ENCODE measurements at regions not wholly inside any gene's neighbourhood (a gene's known extent, or its start where the extent isn't known, plus 50 kb on each side); places are given as distances from the start of the nearest gene placed in this dataset.
"Not testable (repeated sequence)": the region's sequence is repeated elsewhere in the genome, so short reads cannot be mapped to it uniquely, and the experiment has no call there.

DNA sequence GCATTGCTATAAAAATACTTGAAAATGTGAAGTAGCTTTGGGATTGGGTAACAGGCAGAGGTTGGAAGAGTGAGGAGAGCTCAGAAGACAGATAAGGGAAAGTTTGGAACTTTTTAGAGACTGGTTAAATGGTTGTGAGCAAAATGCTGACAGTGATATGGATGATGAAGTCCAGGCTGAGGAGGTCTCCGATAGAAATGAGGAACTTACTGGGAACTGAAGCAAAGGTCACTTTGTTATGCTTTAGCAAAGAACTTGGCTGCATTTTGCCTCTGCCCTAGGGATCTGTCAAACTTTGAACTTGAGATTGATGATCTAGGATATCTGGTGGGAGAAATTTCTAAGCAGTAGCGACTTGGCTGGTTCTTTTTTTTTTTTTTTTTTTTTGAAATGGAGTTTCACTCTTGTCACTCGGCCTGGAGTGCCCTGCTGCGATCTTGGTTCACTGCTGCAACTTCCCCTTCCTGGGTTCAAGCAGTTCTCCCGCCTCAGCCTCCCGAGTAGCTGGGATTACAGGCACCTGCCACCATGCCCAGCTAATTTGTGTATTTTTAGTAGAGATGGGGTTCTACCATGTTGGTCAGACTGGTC, 998.9 kb downstream of the TLE1 start:
- no peak for DNase-seq

DNA sequence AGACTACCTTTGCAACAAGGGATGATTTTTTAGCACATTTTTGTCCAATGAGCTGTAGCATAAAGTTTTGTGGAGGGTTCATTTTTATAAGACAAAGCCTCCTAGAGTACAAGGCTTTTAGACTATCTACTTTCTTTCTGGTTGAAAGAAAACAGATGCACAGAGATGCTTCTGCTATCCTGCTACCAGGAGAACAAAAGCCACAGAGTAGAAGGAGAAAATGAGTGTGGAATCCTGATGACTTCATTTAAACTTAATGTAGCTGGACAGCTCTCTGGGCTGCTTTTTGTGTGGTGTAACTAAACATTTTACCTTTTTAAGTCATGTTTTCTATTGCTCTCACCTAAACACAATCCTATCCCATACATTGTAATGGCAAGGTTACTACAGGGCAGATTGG, 1009.4 kb downstream of the TLE1 start:
- no peak for DNase-seq

DNA sequence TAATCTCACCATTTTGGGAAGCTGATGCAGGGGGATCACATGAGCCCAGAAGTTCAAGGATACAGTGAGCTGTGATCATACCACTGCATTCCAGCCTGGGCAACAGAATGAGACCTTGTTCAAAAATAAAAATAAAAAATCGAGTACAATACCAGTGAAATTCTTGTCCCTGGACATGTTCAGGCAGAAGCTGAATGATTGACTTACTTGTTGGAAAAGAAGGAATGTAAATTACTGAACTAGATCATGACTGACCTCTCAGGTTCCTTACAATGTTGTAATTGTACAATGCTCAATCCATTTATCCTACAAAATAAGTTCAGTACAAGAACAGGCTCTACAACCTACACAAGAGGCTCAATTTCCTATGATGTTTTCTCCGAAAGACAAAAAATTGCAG, 1010.4 kb downstream of the TLE1 start:
- DNase-seq = no peak

DNA sequence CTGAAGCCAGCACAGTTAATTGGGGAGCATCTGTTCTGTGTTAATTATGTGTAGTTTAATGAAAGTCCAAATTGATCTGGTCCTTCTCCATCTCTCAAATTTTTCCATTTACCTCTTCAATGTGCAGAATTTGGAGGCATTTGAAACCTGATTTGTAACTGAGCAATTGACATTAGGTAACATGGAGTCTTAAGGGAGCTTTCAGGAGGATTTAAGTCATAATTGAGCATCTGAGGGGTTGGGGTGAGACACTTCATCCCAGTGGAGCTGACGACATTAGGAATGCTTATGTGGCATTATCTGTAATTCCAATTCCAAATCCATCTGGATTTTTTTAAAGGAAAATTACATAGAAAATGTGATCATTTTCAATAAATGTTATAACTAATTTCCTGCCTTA, 1015.9 kb downstream of the TLE1 start:
- no peak for DNase-seq

DNA sequence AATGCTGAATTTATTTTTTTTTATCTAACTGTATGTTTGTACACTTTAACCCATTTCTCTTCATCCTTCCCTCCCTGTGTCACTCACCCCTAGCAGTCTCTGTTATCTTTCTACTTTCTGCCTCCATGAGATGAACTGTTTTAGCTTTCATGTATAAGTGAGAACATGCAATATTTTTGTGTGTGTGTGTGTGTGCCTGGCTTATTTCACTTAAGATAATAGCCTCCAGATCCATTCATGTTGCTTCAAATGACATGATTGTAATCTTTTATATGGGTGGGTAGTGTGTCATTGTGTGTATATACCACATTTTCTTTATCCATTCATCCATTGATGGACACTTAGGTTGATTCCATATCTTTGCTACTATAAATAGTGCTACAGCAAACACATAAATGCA, 1023.9 kb downstream of the TLE1 start:
- no peak for DNase-seq

DNA sequence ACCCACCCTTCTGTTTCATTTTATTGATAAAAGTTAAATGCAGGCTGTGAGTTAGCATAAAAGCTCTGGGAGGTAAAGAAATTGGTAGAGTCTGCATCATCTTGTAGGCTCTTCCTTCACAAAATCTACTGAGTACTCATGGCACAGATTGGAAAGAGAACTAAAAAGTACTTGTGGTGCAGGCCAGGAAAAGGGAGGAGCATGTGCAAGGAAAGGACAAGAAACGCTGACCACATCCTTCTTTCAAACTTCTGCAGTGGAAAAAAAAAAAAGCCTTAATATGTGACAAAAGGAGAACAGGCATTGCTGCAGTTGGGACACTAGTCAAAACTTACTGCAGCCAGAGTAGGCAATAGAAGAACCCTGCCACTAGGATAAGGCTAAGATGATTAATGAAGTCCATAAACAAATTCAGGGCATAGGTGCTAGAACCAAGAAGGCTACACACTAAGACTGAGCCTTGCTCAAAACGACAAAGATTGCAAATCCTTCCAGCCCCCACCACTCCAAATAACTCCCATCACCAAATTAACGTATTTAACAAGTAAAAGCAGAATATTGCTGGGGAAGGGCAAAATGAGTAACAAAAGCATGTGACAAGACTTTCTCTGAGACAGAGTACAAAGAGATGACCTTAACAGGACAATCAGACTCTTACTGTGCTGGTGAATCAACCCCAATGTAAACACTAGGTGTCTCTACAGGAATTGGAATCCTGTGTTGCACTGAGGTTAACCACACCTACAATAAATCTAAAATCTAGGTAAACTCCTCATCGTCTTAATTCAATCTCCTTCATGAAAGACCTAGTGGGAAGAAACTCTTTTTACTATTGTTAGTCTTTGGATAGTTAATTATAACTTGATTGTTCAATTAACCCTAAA, 1024.8 kb downstream of the TLE1 start:
- DNase-seq = no peak

DNA sequence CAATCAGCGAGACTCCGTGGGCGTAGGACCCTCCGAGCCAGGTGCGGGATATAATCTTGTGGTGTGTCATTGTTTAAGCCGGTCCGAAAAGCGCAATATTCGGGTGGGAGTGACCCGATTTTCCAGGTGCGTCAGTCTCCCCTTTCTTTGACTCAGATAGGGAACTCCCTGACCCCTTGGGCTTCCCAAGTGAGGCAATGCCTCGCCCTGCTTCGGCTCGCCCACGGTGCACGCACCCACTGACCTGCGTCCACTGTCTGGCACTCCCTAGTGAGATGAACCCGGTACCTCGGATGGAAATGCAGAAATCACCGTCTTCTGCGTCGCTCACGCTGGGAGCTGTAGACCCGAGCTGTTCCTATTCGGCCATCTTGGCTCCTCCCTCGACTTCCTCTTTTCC, 1029.6 kb downstream of the TLE1 start:
- DNase-seq = not testable (repeated sequence)

DNA sequence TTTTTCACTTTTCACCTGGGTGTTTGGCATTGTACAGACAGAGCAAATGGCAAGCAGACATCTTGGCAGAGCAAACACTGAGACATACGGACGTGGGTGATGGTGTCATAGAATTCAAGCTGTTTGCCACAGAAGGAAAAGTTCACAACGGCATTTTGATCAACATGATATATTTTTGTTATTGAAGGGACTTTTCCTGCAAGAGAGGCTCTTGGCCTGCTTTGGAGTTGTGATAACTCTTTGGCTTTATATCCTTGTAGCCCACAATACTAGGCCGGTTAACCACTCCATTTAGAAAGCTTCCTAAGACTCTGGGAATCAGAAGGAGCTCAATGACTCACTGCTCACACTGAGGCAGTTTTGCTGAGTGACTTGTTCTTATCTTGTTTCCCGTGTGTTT, 1038.3 kb downstream of the TLE1 start:
- no peak for DNase-seq

DNA sequence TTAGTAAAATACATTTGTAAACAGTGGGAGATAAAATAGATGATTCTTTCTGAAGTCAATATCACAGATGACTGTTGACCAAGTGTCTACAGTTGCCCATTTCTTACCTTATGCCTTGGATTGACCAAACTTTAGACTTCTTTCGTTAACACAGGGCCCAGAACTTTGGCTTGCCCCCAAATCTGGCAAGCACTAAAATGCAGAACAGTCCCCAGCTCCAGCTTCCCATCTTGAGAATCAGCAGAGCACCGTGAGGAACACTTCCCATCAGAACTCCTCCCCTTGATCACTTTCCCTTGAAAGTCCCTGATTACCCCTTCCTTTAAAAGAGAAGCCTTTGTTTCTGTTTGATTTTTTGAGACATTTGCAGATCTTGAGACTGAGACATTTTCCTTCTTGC, 1039.9 kb downstream of the TLE1 start:
- DNase-seq = no peak

DNA sequence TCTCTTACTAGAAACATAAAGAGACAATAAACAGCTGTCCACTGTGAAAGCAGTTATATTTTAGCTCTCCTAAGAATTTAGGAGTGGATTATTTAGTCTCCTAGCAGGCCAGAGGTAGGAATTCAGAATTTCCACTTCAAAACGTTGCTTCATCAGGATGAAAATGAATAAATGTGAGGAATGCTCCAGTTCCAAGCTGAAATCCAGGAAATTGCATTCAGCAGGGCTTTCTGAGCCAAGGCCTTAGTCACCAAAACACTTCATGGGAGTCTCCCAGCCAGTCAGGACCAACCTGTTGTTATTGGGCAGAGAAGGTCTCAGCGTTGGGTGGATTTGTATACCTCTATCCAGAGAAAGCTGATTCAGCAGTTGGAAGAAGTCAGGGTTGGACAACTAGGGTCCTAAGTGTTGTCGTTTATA, 1040.3 kb downstream of the TLE1 start:
- no peak for DNase-seq

DNA sequence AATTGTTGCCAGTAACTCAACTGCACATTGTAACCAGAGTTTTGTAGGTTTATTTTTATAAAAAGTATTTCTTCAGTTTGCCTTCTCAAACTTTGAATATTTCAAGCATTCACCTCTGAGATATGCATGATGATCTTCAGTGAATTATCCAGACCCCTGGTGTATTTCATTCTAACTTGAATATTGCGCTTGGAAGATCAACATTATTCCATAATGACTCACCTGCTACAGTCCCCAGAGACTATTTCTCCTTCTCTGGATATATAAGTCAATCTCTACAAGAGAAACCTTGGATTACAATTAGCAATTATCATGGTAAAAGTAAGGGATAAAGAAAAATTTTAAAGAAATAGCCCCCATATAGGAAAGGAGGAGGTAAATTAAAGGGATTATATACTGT, 1041.0 kb downstream of the TLE1 start:
- DNase-seq = no peak

DNA sequence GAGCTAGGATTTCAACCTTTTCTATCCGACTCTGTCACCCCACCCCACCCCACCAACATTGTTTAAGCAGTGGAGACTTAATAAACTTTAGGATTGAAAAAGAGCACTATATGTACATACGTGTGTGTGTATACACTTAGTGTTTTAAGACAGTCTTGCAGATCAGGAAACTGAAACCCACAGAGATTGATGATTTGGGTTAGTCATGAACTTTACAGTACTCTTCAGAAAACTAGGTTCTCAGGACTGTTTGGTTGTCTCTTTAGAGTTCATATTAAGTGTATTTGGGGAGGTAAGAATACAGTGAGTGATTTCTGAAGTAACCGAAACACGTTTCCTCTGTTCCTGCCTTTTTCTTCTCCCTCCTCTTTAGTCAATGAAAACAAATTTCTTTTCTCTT, 1043.1 kb downstream of the TLE1 start:
- no peak for DNase-seq

DNA sequence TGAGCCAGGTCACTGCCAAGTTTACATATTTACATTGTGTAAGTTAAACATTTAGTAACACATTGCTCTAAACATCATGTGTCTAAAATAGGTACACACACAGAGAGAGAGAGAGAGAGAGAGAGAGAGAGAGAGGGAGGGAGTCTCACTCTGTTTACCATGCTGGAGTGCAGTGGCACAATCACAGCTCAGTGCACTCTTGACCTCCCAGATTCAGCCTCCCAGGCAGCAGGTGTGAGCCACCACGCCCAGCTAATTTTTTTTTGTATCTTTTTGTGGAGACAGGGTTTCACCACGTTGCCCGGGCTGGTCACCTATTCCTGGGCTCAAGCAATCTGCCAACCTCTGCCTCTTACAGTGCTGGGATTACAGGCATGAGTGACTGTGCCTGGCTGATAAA, 1045.3 kb downstream of the TLE1 start:
- DNase-seq = no peak

DNA sequence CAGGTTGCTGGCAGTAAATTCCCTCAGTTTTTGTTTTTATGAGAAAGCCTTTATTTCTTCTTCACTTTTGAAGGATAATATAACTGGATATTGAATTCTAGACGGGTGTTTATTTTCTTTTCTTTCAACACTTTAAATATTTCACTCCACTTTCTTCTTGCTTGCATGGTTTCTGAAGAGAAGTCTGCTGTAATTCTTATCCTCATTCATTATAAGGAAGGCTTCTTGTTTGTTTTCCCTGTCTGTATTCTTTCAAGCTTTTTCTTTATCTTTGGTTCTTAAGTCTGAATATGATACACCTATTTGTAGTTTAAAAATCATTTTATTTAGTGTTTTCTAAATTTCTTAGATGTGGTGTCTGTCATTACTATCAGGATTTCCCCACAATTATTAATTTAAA, 1054.3 kb downstream of the TLE1 start:
- no peak for DNase-seq

DNA sequence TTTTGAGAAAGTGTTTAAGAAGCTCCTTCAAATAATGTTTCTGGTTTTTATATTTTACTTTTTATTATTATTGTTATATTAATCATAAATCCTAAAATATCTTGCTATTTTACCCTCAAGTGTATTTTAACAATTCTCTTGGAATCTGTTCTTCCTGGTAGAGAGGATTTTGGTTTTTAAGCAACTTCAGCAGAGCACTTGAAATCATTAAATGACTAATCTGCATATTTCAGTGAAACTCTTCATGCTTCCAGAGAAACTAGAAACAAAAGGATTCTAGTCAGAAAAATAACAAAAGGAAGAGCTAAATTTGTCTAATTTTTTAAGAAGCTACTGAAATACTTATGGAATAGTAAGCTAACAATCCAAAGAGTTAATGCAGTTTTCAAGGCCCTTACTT, 1057.3 kb downstream of the TLE1 start:
- DNase-seq = no peak

DNA sequence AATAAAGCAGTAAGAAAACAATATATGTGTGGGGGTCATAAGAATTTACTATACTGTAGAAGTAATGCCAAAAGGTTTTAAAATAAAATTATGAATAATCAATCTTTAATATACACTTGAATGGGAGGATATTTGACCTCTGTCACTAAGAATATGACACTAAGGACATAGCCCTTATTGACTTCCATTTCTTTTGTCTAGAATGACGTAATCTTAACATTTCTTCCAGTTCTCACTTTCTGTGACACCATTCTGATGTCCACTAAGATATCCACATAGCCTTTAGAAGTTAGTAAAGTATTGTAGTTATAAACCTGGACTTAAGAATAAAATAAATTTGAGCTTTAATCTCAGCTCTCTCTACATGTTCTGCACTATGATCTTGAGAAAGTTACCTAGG, 1050.7 kb downstream of the TLE4 start:
- no peak for DNase-seq

DNA sequence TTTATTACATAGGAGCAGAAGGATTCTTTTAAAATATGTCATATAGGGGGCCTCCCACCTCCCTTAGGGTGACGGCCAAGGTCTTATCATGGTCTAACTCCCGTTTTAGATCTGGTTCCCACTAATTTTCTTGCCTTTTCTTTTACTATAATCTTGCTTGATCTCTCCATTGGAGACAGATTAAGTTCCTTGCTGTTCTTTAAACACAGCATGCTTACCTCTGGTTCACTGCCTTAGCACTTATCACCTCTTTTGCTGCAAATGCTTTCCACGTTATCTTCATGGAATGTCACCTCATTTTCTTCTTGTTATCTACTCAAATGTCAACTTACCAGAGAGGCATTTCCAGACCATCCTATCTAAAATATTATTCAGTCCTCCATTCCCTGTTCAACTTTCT, 1047.6 kb downstream of the TLE4 start:
- no peak for DNase-seq

DNA sequence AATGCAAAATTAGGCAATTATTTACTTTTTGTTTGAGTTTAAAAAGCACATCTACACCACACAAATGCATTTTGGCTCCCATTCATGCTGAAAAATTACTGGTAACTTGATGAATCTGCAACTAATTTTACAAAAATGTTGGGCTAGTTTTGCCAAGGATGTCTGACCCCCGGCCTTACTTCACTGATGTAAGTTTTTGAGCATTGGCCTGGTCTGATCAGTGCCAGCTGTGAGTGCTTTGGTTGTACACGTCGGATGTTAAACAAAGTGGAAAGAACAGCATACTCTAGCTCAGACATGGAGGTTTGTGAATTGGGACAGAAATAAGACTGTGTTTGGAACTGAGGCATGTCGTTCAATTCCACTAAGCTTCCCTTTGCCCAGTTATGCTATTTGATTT, 1044.2 kb downstream of the TLE4 start:
- no peak for DNase-seq

DNA sequence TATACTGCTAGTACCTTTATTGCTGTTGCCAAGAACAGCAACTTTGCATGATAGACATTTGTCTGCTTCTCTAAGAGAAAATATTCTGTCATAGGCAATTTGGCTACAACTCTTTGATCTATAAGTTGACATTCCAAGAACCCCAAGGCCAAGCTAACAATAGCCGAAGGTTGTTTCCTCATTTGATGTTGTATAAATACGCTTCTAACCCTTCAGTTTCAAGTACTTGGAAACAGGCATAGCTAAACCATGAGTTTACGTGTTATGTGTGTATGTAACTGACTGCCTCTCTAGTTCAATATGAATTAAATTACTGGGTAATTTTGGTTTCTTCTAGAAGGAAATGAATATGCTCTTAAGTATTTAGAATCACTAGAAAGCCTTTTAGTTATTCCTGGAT, 1034.0 kb downstream of the TLE4 start:
- DNase-seq = no peak

DNA sequence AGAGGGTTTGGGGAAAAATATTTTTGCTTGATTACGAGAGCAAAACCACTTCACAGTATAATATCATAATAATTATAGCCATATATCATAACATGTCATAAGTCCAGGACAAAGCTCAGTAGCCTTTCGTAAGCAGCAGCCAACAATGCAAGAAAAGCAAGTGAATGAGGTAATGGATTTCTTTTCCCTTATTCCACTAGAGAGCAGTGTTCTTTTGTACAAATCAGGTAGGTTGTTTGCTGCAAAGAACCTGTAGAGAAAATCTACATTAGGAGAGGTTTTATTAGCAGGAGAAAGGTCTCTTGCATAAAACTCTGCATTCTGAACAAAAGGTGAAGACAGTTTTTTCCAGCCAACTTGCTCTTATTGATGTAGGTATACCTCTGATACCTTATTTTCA, 1033.4 kb downstream of the TLE4 start:
- DNase-seq = no peak

DNA sequence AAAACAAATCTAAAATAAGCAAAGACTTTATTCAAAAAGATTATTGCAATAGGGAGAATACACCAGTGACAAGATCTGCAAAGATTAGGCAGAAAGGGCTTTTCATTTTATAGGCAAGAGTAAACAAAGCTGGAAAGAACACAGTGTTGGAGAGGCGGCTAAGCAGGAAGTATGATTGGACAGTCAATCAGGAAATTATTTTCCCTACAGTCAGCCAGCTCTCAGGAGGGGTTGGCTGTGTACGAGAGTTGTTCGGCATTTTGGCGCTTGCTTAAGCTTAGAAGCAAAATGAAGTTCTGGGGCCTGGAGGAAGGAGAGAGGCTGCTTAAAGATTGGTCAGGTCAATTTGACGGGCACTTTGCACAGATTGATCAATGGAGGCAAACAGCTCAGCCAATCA, 1030.5 kb downstream of the TLE4 start:
- DNase-seq = no peak

DNA sequence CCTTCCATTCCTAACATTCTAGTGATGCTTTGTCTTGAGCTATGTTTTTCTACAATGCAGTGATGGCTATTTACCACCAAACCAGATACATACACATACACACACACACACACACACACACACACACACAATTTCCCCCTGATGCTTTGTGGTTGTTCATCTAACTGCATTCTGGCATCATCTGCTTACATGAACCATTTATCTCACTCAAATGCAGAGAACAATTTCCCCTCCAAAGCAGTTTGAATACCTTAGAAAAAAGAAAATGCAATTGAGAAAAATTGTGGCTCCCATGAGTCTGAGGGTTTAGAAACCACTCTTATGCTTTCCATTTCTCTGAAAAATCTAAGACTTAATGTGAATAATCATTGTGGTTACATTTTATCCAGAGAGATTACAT, 1024.8 kb downstream of the TLE4 start:
- DNase-seq = no peak

DNA sequence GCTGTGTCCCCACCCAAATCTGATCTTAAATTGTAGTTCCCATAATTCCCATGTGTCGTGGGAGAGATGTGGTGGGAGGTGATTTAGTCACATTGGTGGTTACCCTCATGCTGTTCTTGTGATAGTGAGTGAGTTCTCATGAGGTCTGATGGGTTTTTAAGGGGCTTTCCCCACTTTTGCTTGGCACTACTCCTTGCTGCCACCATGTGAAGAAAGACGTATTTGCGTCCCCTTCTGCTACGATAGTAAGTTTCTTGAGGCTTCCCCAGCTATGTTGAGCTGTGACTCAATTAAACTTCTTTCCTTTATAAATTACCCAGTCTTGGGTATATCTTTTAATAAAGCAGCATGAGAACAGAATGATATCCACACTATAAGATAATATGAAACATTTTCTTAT, 1023.4 kb downstream of the TLE4 start:
- no peak for DNase-seq

DNA sequence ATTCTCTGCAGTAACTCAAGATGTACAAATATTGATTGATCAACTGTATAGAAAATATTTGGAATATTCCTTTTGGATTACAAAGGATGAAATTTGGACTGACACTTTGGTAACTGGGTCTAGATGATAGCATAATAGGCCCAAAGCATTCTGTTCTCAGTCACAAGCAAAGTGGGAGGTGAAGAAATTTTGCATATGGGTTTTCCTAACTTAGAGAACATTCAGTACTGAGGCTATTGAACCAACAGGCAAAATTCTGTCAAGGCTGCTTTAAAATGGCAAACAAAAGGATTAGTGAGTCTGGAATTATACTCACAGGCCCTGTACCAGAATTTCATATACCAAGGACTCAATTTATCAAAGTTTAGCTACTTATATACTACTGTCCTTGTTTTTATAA, 1020.6 kb downstream of the TLE4 start:
- DNase-seq = no peak

DNA sequence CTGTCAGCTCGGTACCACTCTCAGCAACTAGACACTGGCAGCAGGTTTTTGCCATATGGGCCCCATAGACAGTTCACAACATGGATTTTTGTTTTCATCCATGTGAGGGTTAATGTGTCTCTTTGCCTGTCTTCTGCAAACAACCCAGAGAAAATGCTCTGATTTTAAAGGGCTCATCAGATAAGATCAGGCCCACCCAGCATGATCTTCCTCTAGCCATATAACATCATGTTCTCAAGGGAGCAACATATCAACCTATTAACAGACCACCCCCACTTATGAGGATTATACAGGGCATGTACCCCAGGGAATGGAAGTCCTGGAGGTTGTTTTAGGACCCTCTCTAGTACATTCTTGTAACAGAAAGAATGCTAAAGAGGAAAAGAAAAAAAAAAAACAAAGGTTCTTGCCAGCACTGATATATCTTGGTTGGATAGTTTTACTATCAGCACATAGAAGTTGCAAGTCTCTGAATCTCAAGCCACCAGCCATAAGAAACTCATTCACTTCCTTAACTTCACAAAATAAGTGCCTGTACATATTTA, 1015.1 kb downstream of the TLE4 start:
- no peak for DNase-seq
